HepG2 (cell line): ENCODE measurements at regions not wholly inside any gene's neighbourhood (a gene's known extent, or its start where the extent isn't known, plus 50 kb on each side); places are given as distances from the start of the nearest gene placed in this dataset.

Experiments used
- POLR2A ChIP-seq, 2 experiments: IDR thresholded peaks; 2 replicates each; pipeline ENCODE4 v1.6.1; 2011; ENCODE audit warnings: low read depth in 2 of 2, low read length in 2 of 2, mild to moderate bottlenecking in 1 of 2, moderate library complexity in 1 of 2; ENCODE audit not compliant: insufficient read depth in 1 of 2
- REST ChIP-seq, 2 experiments: IDR thresholded peaks; 2 replicates each; pipeline ENCODE4 v1.6.1; 2011 to 2012; ENCODE audit warnings: low read length in 2 of 2, borderline replicate concordance in 1 of 2, low read depth in 1 of 2, mild to moderate bottlenecking in 1 of 2, moderate library complexity in 1 of 2
- ZMAT5 ChIP-seq: sonication (generic); formaldehyde crosslinking; IDR thresholded peaks from 2 replicates; pipeline ENCODE4 v1.5.0; 2020; ENCODE audit warnings: mild to moderate bottlenecking, low read depth, missing genetic modification reagents, borderline replicate concordance
- ZNF776 ChIP-seq: sonication (generic); formaldehyde crosslinking; IDR thresholded peaks from 2 replicates; pipeline ENCODE4 v1.4.0; 2020; ENCODE audit warnings: mild to moderate bottlenecking, missing genetic modification reagents

- TF ChIP-seq POLR2A (IDR thresholded peaks at IDR 0.05; ENCODE audit: insufficient read depth in 1 of 2, low read depth in 2 of 2, low read length in 2 of 2), result no peak
- no peak for TF ChIP-seq ZNF776 (CRISPR knock-in tag)
- TF ChIP-seq ZMAT5 (CRISPR knock-in tag), result no peak
- no peak for TF ChIP-seq REST (IDR thresholded peaks at IDR 0.05; ENCODE audit: borderline replicate concordance in 1 of 2, low read depth in 1 of 2, low read length in 2 of 2)
Measured at GRCh38 chr2:7888876-7889275, 793.0 kb upstream of the ID2 start.
